Breast epithelium (tissue), 3 donors: ENCODE measurements at regions not wholly inside any gene's neighbourhood (a gene's known extent, or its start where the extent isn't known, plus 50 kb on each side); places are given as distances from the start of the nearest gene placed in this dataset.

ENCODE experiments used
- CTCF ChIP-seq, 3 donors: fragments of 450-650 bp; IDR thresholded peaks; one replicate each; pipeline ENCODE4 v1.5.1; 2016 to 2017; ENCODE audit warnings: antibody characterized with exemption in 3 of 3, mild to moderate bottlenecking in 3 of 3, moderate library complexity in 3 of 3
- POLR2A ChIP-seq: fragments of 450-650 bp; IDR thresholded peaks from one replicate; pipeline ENCODE4 v1.6.1; 2016; ENCODE audit warnings: antibody characterized with exemption, mild to moderate bottlenecking, moderate library complexity
- POLR2AphosphoS5 ChIP-seq, 3 donors: sonication (generic); formaldehyde crosslinking; IDR thresholded peaks; one replicate each; pipeline ENCODE4 v1.6.1; 2017; ENCODE audit warnings: antibody characterized with exemption in 3 of 3

- no peak for TF ChIP-seq CTCF (IDR thresholded peaks at IDR 0.05)
- TF ChIP-seq POLR2AphosphoS5 (IDR thresholded peaks at IDR 0.05) = no peak
- TF ChIP-seq POLR2A = no peak
Observed at GRCh38 chr2:19505199-19506136, 147.0 kb upstream of the OSR1 start.
